ENCODE measurements at regions not wholly inside any gene's neighbourhood (a gene's known extent, or its start where the extent isn't known, plus 50 kb on each side); places are given as distances from the start of the nearest gene placed in this dataset.

- intact Hi-C loops (cut with micrococcal nuclease) = no loop called here
- Mint-ChIP-seq H3K4me1 (peaks cover 6% of the 10 kb centered on the region), H3K27me3 (ENCODE audit: low read depth in 3 of 3) (peaks cover 0 to 4% (median 3%) of the 10 kb centered on the region in 3 donors), H3K9me3 (no peaks in the 10 kb centered on the region), H3K27ac (no peak overlapping the region), H3K36me3 (no peaks in the 10 kb centered on the region), H3K4me3 (no peak overlapping the region)
- H3K4me2 ChIP-seq (replicated peaks; ENCODE audit: extremely low read depth, low read length, poor library complexity, severe bottlenecking) = no peak overlapping the region
- H2AFZ ChIP-seq (ENCODE audit: insufficient read depth, low read depth, low read length, poor library complexity, severe bottlenecking) = no peak overlapping the region
- H3K79me2 ChIP-seq (ENCODE audit: insufficient read depth, low read length) = no peaks in the 10 kb centered on the region
- no peak for TF ChIP-seq CTCF (IDR thresholded peaks at IDR 0.05)
- no CpG with 5 or more reads among the region's 3 CpGs for WGBS (ENCODE audit: insufficient coverage)
- H3K27ac ChIP-seq (ENCODE audit: low read depth in 1 of 2, low read length in 2 of 2) = no peak overlapping the region
- no peaks in the 10 kb centered on the region for H3K27me3 ChIP-seq (ENCODE audit: control insufficient read depth in 2 of 2, insufficient read depth in 2 of 2, low read length in 2 of 2)
- no peak for DNase-seq
- H3K9ac ChIP-seq (ENCODE audit: insufficient read depth, low read length, poor library complexity, severe bottlenecking) = no peak overlapping the region
- no peaks in the 10 kb centered on the region for H3K4me1 ChIP-seq (ENCODE audit: control insufficient read depth in 1 of 2, insufficient read depth in 2 of 2, low read length in 2 of 2)
- H3K9me3 ChIP-seq (replicated peaks in 1 of 2; ENCODE audit: control insufficient read depth in 1 of 2, insufficient read depth in 1 of 2, low read length in 2 of 2) = no peaks in the 10 kb centered on the region
- no peak overlapping the region for H3K4me3 ChIP-seq (replicated peaks in 1 of 3; ENCODE audit: low read depth in 2 of 3, low read length in 3 of 3)
- H4K20me1 ChIP-seq (ENCODE audit: insufficient read depth, low read length) = no peaks in the 10 kb centered on the region
- H3K36me3 ChIP-seq (replicated peaks in 1 of 2; ENCODE audit: control insufficient read depth in 1 of 2, insufficient read depth in 2 of 2, low read length in 2 of 2) = no peaks in the 10 kb centered on the region
These were observed 112.9 kb upstream of the STK17B start for GRCh38 chr2:196284144-196284844.

GRCh38 chr2:196284866-196285557, 113.6 kb upstream of the STK17B start:
- no peak overlapping the region for H3K4me3 Mint-ChIP-seq
- H3K4me1 ChIP-seq (ENCODE audit: control insufficient read depth in 1 of 2, insufficient read depth in 2 of 2, low read length in 2 of 2) = no peaks in the 10 kb centered on the region

More at GRCh38 chr2:196284866-196285557, 113.6 kb upstream of the STK17B start:
- DNase-seq = no peak
- Histone ChIP-seq H3K27ac (ENCODE audit: low read depth in 1 of 2, low read length in 2 of 2) (no peak overlapping the region), H3K9me3 (replicated peaks in 1 of 2; ENCODE audit: control insufficient read depth in 1 of 2, insufficient read depth in 1 of 2, low read length in 2 of 2) (no peaks in the 10 kb centered on the region), H3K4me3 (replicated peaks in 1 of 3; ENCODE audit: low read depth in 2 of 3, low read length in 3 of 3) (no peak overlapping the region), H4K20me1 (ENCODE audit: insufficient read depth, low read length) (no peaks in the 10 kb centered on the region), H3K4me2 (replicated peaks; ENCODE audit: extremely low read depth, low read length, poor library complexity, severe bottlenecking) (no peak overlapping the region), H3K36me3 (replicated peaks in 1 of 2; ENCODE audit: control insufficient read depth in 1 of 2, insufficient read depth in 2 of 2, low read length in 2 of 2) (no peaks in the 10 kb centered on the region), H3K79me2 (ENCODE audit: insufficient read depth, low read length) (no peaks in the 10 kb centered on the region), H3K9ac (ENCODE audit: insufficient read depth, low read length, poor library complexity, severe bottlenecking) (no peak overlapping the region), H3K27me3 (ENCODE audit: control insufficient read depth in 2 of 2, insufficient read depth in 2 of 2, low read length in 2 of 2) (no peaks in the 10 kb centered on the region), H2AFZ (ENCODE audit: insufficient read depth, low read depth, low read length, poor library complexity, severe bottlenecking) (no peak overlapping the region)
- intact Hi-C loops (cut with micrococcal nuclease) = no loop called here
- WGBS (ENCODE audit: insufficient coverage) = no CpG with 5 or more reads among the region's 4 CpGs
- no peak for TF ChIP-seq CTCF (IDR thresholded peaks at IDR 0.05)
- Mint-ChIP-seq H3K27ac (no peak overlapping the region), H3K4me1 (peaks cover 6% of the 10 kb centered on the region), H3K27me3 (ENCODE audit: low read depth in 3 of 3) (peaks cover 0 to 5% (median 3%) of the 10 kb centered on the region in 3 donors), H3K9me3 (no peaks in the 10 kb centered on the region), H3K36me3 (no peaks in the 10 kb centered on the region)

Measured in CD14-positive monocyte (primary cell).